ENCODE measurements at regions not wholly inside any gene's neighbourhood (a gene's known extent, or its start where the extent isn't known, plus 50 kb on each side); places are given as distances from the start of the nearest gene placed in this dataset.

GRCh38 chr10:100660365-100660764 is 85.0 kb upstream of the PAX2 start:
- in situ Hi-C loops (cut with MboI; ENCODE audit: low sequenced_read_pairs) (no loop called here), intact Hi-C loops (cut with micrococcal nuclease) (no loop called here), dilution Hi-C loops (cut with HindIII; ENCODE audit: low sequenced_read_pairs, unreplicated experiment) (no loop called here)
- H3K14ac ChIP-seq (replicated peaks; ENCODE audit: low read depth, low read length): no peak overlapping the region
- H3K4me2 ChIP-seq (ENCODE audit: low read depth, low read length): no peak overlapping the region
- no peak overlapping the region for H2BK15ac ChIP-seq (ENCODE audit: low read depth, low read length)
- no peak overlapping the region for H4K8ac ChIP-seq (ENCODE audit: low read depth in 2 of 2, low read length in 2 of 2)
- H3K36me3 ChIP-seq (ENCODE audit: control insufficient read depth, insufficient read depth, low read length): no peaks in the 10 kb centered on the region
- no peak overlapping the region for H3K56ac ChIP-seq (ENCODE audit: extremely low read depth, insufficient read depth, low read length)
- no peaks in the 10 kb centered on the region for H3K79me1 ChIP-seq (ENCODE audit: low read depth in 1 of 2, low read length in 2 of 2)
- H2BK20ac ChIP-seq (ENCODE audit: low read depth, low read length): no peak overlapping the region
- H2AK5ac ChIP-seq (ENCODE audit: low read depth, low read length): no peak overlapping the region
- no peak overlapping the region for H3K18ac ChIP-seq (ENCODE audit: low read depth, low read length)
- TF ChIP-seq RCOR1 (IDR thresholded peaks at IDR 0.05; ENCODE audit: insufficient replicate concordance, low read length) (no peak), POLR2A (IDR thresholded peaks at IDR 0.05; ENCODE audit: low read depth, low read length) (no peak), CHD1 (IDR thresholded peaks at IDR 0.05; ENCODE audit: low read depth, low read length) (no peak), MAZ (IDR thresholded peaks at IDR 0.05; ENCODE audit: borderline replicate concordance, low read depth, low read length) (no peak), NFE2L2 (IDR thresholded peaks at IDR 0.05; ENCODE audit: low read depth, low read length) (no peak), RFX5 (IDR thresholded peaks at IDR 0.05; ENCODE audit: low read depth, low read length) (no peak), USF2 (IDR thresholded peaks at IDR 0.05; ENCODE audit: low read depth, low read length) (no peak)
- H3K9me1 ChIP-seq (ENCODE audit: insufficient read depth, low read length): no peaks in the 10 kb centered on the region
- WGBS, 2 experiments (ENCODE audit: extremely low coverage in 2 of 2, insufficient read length in 1 of 2): 33% methylated on average over 1 of the region's 6 CpGs; no CpG with 5 or more reads in 1 of the 2 experiments
- no peak overlapping the region for H3K4me3 ChIP-seq (ENCODE audit: insufficient read depth, low read depth, low read length)
- H3K27ac ChIP-seq (ENCODE audit: insufficient read depth, low read length): no peak overlapping the region
- DNase-seq (no peak), ATAC-seq (ENCODE audit: low read depth) (no peak)
- H3K9me3 ChIP-seq (ENCODE audit: control insufficient read depth, insufficient read depth, low read length): peaks cover 4% of the 10 kb centered on the region; the same call in 1 of the 2 replicates
- H3K27me3 ChIP-seq (ENCODE audit: control insufficient read depth, insufficient read depth, low read length): peaks cover 73% of the 10 kb centered on the region
- ChIA-PET CTCF (no interaction called here), POLR2A (ENCODE audit: unreplicated experiment) (no interaction called here)
- H3K23ac ChIP-seq (ENCODE audit: low read depth, low read length): no peak overlapping the region
- no peak overlapping the region for H2BK120ac ChIP-seq (ENCODE audit: low read depth, low read length)
- no peak overlapping the region for H4K91ac ChIP-seq (ENCODE audit: insufficient read depth, low read depth, low read length)
- H2BK5ac ChIP-seq (ENCODE audit: low read depth, low read length, poor library complexity, severe bottlenecking): no peak overlapping the region
- no peaks in the 10 kb centered on the region; the same call in 1 of the 2 replicates for H4K20me1 ChIP-seq (ENCODE audit: insufficient read depth, low read length)
- H2AK9ac ChIP-seq (replicated peaks; ENCODE audit: low read depth, low read length, poor library complexity): no peak overlapping the region
- no peak overlapping the region for H4K5ac ChIP-seq (ENCODE audit: low read depth, low read length)
- no peaks in the 10 kb centered on the region; the same call in 1 of the 2 replicates for H3K4me1 ChIP-seq (ENCODE audit: control insufficient read depth, insufficient read depth, low read length)
- H3K4ac ChIP-seq (ENCODE audit: low read depth, low read length): no peak overlapping the region
- H3K9ac ChIP-seq (ENCODE audit: low read depth, low read length): no peak overlapping the region
- no peak overlapping the region for H2AFZ ChIP-seq (replicated peaks; ENCODE audit: low read length, poor library complexity)
- BruUV-seq (replicated peaks): no TSS peak
